Activated gamma-delta T cell treated with anti-CD3 and anti-CD28 coated beads, Interleukin-2, amount 50 U/mL, for 16 hours (primary cell): ENCODE measurements at regions not wholly inside any gene's neighbourhood (a gene's known extent, or its start where the extent isn't known, plus 50 kb on each side); places are given as distances from the start of the nearest gene placed in this dataset.

Experiments used
- DNase-seq: peaks from one replicate; pipeline ENCODE4 v3.0.0-alpha.2; 2020; ENCODE audit warnings: low read depth

DNA sequence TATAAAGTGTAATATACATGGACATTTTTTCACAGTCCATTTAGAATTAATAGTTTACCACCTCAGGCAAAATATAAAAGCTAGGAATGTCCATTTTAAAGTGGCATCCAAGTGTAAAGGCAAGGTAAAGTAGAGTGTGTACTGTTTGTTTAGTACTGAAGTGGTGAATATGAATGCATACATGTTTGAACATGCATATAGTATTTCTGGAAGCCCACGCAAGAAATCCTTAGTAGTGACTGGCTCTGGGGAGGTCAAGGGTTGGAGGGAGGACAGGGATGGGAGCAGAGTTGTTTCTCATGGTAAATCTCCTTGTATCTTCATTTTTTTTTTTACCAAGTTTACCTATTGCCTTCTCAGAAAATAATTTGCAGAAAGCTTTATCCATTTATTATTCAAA, 129.2 kb downstream of the UNC5CL start:
- DNase-seq: no peak

GRCh38 chr6:40907198-40907701, 131.8 kb downstream of the UNC5CL start:
- no peak for DNase-seq

- no peak for DNase-seq
Measured at GRCh38 chr6:40906759-40907158, 132.3 kb downstream of the UNC5CL start.

- no peak for DNase-seq
Measured at GRCh38 chr6:40904583-40905194, 134.3 kb downstream of the UNC5CL start.

DNA sequence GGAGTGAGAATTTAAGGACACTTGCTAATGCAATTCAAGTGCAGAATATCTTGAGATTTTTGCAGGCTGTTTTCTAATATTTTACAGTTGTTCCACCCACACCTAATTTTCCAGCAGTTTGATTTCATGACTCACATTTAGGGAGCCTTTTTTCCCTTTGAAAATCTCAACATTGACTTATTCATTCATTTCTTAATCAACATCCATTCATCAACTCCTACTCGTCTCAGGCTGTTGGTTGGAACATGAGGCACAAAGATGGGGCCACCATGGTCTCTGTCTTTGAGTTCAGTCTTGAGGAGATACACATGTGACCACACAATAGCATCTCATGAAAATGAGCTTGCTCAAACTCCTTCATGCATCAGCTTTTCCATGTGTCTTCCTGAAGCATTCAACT, 135.6 kb downstream of the UNC5CL start:
- no peak for DNase-seq

DNA sequence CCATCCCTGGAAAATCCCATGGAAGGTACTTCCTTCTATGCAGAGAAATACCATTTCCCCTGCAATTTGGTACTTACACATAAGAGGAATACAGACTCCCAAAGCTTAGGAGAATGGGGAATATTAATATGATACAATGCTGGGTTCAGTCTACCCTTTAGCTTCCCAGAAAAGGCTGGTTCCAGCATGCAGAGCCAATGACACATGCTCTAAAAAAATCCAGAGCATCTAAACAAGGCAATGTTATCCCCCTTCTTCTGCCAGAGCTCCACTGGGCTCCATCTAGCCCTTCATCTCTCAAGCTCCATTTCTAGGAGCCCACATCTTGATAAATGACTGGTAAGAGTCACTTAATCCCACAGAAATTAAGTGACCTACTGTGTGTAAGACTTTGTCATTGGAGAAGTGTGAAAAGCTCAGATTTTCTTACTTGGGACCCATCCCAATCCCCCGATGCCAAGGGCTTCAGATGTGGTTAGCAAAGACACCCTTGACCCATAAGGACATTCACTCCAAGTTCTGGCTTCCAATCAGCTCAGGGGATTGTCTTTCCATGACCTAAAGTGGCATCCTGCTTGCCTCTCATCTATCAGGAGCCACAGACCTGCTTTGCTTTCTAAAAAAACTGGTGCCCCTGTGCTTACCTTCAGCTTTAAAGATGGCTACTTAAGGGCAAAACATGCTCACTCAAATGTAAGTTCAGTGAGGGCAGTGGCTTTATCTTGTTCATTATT, 137.5 kb downstream of the UNC5CL start:
- no peak for DNase-seq

GRCh38 chr6:40900791-40901190, 138.2 kb downstream of the UNC5CL start:
- no peak for DNase-seq

GRCh38 chr6:40899684-40900155, 139.3 kb downstream of the UNC5CL start:
- DNase-seq: no peak

DNA sequence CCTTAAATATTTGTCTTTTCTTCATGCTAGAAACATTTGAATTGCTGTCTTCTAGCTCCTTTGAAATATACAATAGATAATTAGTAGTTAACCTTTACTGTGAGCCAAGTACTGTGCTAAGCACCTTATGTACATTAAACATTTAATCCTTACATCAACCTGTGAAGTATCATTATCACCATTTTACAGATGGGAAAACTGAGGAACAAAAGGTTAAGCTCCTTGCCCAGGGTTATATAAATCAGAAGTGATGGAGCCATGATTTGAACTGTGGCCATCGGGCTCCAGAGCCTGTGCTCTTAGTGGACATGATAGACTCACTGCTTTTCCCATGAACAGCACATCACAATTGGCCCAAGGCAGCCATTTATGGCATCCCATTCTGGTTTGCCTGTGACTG, 140.9 kb downstream of the UNC5CL start:
- DNase-seq: no peak

GRCh38 chr6:40897390-40898003, 141.5 kb downstream of the UNC5CL start:
- DNase-seq: no peak

DNA sequence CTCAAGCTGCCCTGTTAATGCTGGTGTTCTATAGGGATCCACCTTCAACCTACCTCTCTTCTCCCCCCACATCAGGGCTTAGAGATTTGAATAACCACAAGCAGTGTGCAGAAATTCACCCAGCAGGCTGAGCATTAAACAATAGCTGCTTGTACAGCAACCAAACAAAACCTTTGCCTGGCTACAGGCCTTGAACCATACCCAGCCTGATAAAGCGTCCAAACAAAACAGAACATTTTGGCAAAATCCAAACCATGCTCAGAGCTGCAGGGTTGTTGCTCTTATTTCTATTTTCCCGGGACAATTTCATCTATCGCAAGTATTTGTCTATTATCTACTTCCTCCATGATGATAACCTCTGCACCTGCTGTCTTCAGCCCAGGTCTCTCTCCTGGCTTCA, 142.3 kb downstream of the UNC5CL start:
- no peak for DNase-seq

GRCh38 chr6:40894962-40895799, 143.8 kb downstream of the UNC5CL start:
- DNase-seq: no peak

DNA sequence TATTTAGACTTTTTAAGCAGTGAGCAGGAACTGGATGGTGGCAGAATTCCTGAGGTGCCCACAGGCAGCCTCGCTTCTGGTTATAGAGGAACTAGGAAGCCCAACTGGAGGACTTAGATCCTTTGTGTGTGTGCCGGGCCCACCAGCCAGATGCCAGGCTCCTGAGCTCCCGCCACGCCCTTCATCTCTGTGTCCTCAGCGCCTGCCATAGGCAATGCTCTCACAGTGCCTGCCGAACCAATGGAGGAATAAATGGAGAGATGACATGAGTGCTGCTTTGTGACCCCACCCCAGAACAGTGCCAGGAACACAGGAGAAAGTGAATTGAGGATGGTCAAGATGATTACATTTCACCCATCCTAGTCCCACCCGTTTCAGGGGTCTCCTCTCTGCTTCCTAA, 146.0 kb downstream of the UNC5CL start:
- DNase-seq: no peak

GRCh38 chr6:40892223-40892622, 146.8 kb downstream of the UNC5CL start:
- no peak for DNase-seq

- DNase-seq: no peak
Measured at GRCh38 chr6:40891686-40892085, 147.3 kb downstream of the UNC5CL start.

DNA sequence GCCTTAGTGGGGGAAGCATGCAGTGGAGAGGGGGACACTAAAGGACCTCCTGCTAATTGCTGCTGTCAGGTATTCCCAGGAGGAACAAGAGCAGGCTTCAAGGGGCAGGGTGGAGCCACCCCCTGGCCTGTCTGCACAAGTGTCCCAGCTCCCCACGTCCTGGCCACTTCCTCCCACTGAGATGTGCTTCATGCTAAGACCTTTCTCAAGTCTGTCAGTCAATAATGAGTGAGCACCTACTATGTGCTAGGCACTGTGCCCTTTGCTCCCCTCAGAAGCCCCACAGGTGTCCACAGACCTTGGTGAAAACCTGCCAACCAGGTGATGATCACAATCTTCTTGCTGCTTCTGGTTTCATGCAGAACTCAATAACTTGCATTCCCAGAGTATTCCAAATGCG, 147.9 kb downstream of the UNC5CL start:
- DNase-seq: no peak

DNA sequence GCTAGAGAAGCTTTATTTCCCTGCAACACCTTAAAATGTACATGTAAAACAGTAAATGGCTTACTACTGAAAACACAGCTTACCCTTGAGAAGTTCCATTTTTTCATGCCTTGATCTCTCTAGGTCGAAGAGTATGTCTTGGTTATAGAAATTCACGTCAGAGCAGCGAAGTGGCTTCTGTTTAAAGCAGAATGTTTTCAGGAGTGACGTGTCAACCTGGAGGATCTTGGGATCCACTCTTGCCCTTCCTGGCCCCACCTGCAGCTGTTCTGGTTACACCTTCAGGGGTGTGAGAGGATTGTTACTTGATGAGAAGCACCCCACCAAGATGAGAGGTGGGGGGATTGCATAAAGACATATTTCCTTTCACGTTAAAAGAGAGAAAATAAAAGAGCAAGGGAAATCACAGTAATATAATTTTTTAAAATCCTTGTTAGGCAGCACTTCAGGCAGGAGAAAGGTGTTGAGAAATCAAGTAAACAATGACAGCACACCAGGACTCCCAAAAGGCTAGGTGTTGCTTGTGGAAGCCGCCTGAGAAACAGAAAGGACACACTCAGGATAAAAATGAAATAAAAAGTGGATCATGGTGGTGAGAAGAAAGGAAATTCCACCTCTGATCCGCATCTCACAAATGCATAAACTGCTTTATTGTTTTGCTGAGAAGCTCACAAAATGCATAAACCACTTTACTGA, 149.7 kb downstream of the UNC5CL start:
- DNase-seq: no peak

GRCh38 chr6:40888456-40888990, 150.5 kb downstream of the UNC5CL start:
- DNase-seq: no peak

GRCh38 chr6:40887792-40888340, 151.2 kb downstream of the UNC5CL start:
- DNase-seq: no peak

DNA sequence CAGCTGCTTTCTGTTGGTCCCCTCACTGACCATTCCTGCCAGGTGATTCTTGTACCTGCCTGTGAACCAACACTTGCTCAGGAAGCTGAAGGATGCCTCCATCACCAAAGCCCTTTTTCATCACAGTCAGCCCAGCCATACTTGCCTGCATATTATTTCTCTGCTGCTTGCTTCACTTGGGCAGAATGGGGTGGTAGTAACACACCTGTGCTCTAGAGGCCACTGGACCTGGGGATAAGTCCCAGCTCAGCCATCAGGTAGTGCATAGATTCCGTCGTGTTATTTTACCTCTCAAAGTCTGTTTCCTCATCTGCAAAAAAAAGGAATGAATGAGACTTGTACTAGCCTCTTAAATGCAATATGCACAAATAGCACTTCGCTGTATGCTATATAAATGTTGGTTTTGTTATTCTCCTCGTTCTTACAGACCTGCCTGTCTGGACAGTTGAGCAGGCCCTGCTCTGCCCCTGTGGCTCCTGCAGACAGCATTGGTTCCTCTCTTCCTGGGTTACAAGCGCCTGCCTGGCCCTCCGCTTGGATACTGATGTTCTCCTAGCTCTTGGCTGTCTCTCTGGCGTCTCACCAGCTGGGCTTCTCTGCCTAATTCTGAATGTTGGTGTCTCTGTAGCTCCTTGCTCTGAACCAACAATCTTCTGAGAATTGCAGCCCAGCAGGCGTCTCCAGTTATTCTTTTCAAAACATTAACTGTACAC, 151.8 kb downstream of the UNC5CL start:
- DNase-seq: no peak
